ENCODE measurements at regions not wholly inside any gene's neighbourhood (a gene's known extent, or its start where the extent isn't known, plus 50 kb on each side); places are given as distances from the start of the nearest gene placed in this dataset.

DNA sequence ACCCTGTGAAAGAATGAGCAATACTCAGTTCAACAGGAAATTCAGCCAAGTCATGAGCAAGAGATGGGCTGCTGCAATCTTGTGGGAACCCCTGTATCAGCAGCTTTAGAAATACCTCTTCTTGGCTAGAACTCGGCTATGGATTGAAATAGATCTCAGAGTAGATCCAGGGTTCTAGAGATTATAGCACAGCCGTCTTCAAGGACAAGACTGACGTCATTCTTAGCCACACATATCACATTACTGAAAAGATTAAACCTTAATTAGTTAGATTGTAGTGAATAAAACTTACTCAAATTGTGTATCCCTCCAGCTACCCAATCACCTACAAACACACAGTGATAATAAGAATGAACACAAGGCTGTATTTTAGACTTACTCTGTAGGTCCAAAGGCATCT is 776.4 kb downstream of the EPHA4 start:
- TF ChIP-seq POLR2A (IDR thresholded peaks at IDR 0.05): no peak
- TF ChIP-seq, protein P1, sequence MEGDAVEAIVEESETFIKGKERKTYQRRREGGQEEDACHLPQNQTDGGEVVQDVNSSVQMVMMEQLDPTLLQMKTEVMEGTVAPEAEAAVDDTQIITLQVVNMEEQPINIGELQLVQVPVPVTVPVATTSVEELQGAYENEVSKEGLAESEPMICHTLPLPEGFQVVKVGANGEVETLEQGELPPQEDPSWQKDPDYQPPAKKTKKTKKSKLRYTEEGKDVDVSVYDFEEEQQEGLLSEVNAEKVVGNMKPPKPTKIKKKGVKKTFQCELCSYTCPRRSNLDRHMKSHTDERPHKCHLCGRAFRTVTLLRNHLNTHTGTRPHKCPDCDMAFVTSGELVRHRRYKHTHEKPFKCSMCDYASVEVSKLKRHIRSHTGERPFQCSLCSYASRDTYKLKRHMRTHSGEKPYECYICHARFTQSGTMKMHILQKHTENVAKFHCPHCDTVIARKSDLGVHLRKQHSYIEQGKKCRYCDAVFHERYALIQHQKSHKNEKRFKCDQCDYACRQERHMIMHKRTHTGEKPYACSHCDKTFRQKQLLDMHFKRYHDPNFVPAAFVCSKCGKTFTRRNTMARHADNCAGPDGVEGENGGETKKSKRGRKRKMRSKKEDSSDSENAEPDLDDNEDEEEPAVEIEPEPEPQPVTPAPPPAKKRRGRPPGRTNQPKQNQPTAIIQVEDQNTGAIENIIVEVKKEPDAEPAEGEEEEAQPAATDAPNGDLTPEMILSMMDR (IDR thresholded peaks at IDR 0.05): no peak
- TF ChIP-seq POLR2AphosphoS5 (IDR thresholded peaks at IDR 0.05): no peak
- Histone ChIP-seq H3K9me3 (no peaks in the 10 kb centered on the region), H3K4me3 (no peak overlapping the region), H3K36me3 (no peaks in the 10 kb centered on the region), H3K4me1 (replicated peaks) (no peaks in the 10 kb centered on the region), H3K27me3 (replicated peaks; ENCODE audit: insufficient read depth) (no peaks in the 10 kb centered on the region), H3K27ac (no peak overlapping the region)
- no peak for DNase-seq (ENCODE audit: low spot score)
- 96% methylated on average over 3 of the region's 3 CpGs for WGBS
- intact Hi-C loops (cut with DNase I): no loop called here

DNA sequence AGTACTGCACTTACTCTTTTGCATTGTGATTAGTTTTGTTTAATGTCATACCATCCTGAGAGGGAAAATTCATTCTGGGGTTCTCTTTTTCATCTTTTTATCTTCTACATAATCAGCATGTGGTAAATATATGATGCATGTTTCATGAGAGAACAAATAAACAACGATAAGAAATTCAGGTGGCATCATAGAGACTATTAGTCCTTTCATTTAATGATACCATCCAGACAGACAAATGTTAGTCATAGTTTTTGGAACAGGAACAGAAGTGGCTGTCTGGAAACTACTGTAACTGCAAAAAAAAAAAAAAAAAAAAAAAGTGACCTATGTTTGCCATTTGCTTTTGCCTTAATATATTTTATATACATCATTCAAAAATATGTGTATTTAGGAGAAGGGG is 761.0 kb downstream of the EPHA4 start:
- Histone ChIP-seq H3K27ac (no peak overlapping the region), H3K36me3 (no peaks in the 10 kb centered on the region), H3K4me1 (replicated peaks) (no peaks in the 10 kb centered on the region), H3K4me3 (no peak overlapping the region), H3K9me3 (no peaks in the 10 kb centered on the region), H3K27me3 (replicated peaks; ENCODE audit: insufficient read depth) (no peaks in the 10 kb centered on the region)
- no peak for DNase-seq (ENCODE audit: low spot score)
- WGBS: 48% methylated on average over 1 of the region's 1 CpG
- no peak for TF ChIP-seq POLR2A (IDR thresholded peaks at IDR 0.05)
- TF ChIP-seq, protein P1 (IDR thresholded peaks at IDR 0.05): no peak
- TF ChIP-seq POLR2AphosphoS5 (IDR thresholded peaks at IDR 0.05): no peak
- intact Hi-C loops (cut with DNase I): no loop called here

- intact Hi-C loops (cut with DNase I): no loop called here
- 17% methylated on average over 1 of the region's 1 CpG for WGBS
- no peak overlapping the region for H3K4me3 ChIP-seq
- H3K27ac ChIP-seq: no peak overlapping the region
- no peaks in the 10 kb centered on the region for H3K4me1 ChIP-seq (replicated peaks)
- no peak for DNase-seq (ENCODE audit: low spot score)
- H3K36me3 ChIP-seq: no peaks in the 10 kb centered on the region
- H3K27me3 ChIP-seq (replicated peaks; ENCODE audit: insufficient read depth): no peaks in the 10 kb centered on the region
- no peaks in the 10 kb centered on the region for H3K9me3 ChIP-seq
- TF ChIP-seq POLR2A (IDR thresholded peaks at IDR 0.05) (no peak), POLR2AphosphoS5 (IDR thresholded peaks at IDR 0.05) (no peak)
- TF ChIP-seq, protein P1 (IDR thresholded peaks at IDR 0.05): no peak
Observed at GRCh38 chr2:220811952-220812570, 760.0 kb downstream of the EPHA4 start.

GRCh38 chr2:220814441-220814840 is 757.7 kb downstream of the EPHA4 start:
- Histone ChIP-seq H3K36me3 (no peaks in the 10 kb centered on the region), H3K27me3 (replicated peaks; ENCODE audit: insufficient read depth) (no peaks in the 10 kb centered on the region), H3K4me1 (replicated peaks) (no peaks in the 10 kb centered on the region), H3K27ac (no peak overlapping the region), H3K9me3 (no peaks in the 10 kb centered on the region), H3K4me3 (no peak overlapping the region)
- no peak for TF ChIP-seq POLR2AphosphoS5 (IDR thresholded peaks at IDR 0.05)
- no peak for TF ChIP-seq POLR2A (IDR thresholded peaks at IDR 0.05)
- TF ChIP-seq, protein P1 (IDR thresholded peaks at IDR 0.05): no peak
- WGBS: 77% methylated on average over 4 of the region's 4 CpGs
- intact Hi-C loops (cut with DNase I): no loop called here
- no peak for DNase-seq (ENCODE audit: low spot score)

GRCh38 chr2:220815698-220816097 is 756.4 kb downstream of the EPHA4 start:
- H3K9me3 ChIP-seq: no peaks in the 10 kb centered on the region
- TF ChIP-seq, protein P1 (IDR thresholded peaks at IDR 0.05): no peak
- TF ChIP-seq POLR2AphosphoS5 (IDR thresholded peaks at IDR 0.05): no peak
- no peak for TF ChIP-seq POLR2A (IDR thresholded peaks at IDR 0.05)
- H3K4me3 ChIP-seq: no peak overlapping the region
- no peak for DNase-seq (ENCODE audit: low spot score)
- intact Hi-C loops (cut with DNase I): no loop called here
- WGBS: 97% methylated on average over 2 of the region's 2 CpGs
- no peaks in the 10 kb centered on the region for H3K27me3 ChIP-seq (replicated peaks; ENCODE audit: insufficient read depth)
- H3K27ac ChIP-seq: no peak overlapping the region
- H3K36me3 ChIP-seq: no peaks in the 10 kb centered on the region
- H3K4me1 ChIP-seq (replicated peaks): no peaks in the 10 kb centered on the region
